Heart right ventricle (tissue), 16 donors: ENCODE measurements at regions not wholly inside any gene's neighbourhood (a gene's known extent, or its start where the extent isn't known, plus 50 kb on each side); places are given as distances from the start of the nearest gene placed in this dataset.

Experiments
- ATAC-seq, 8 donors: fragments of 200-7000 bp; cut with Tn5 transposase; one replicate each; pipeline ENCODE4 v1.9.1; 2020; ENCODE audit warnings: mild to moderate bottlenecking in 8 of 8, moderate library complexity in 8 of 8, moderate number of reproducible peaks in 1 of 8
- DNase-seq, 2 donors: peaks; one replicate each; pipeline ENCODE4 v3.0.0-alpha.2; 2020
- H3K27ac ChIP-seq, 10 donors: fragments of 200-600 bp; sonication (generic) in 2 of 10; one replicate each; pipeline versions ENCODE4 v1.5.0 to v1.8.0; 2020 to 2022; ENCODE audit warnings: mild to moderate bottlenecking in 3 of 10
- H3K27me3 ChIP-seq, 7 donors: fragments of 200-600 bp; one replicate each; pipeline ENCODE4 v1.8.0; 2021 to 2022; ENCODE audit warnings: mild to moderate bottlenecking in 2 of 7
- H3K36me3 ChIP-seq, 9 donors: fragments of 200-600 bp; sonication (generic) in 1 of 9; one replicate each; pipeline versions ENCODE4 v1.5.0 to v1.8.0; 2020 to 2022; ENCODE audit warnings: mild to moderate bottlenecking in 2 of 9
- H3K4me1 ChIP-seq, 9 donors: fragments of 200-600 bp; sonication (generic) in 1 of 9; one replicate each; pipeline versions ENCODE4 v1.5.0 to v1.8.0; 2020 to 2022; ENCODE audit warnings: mild to moderate bottlenecking in 4 of 9
- H3K4me3 ChIP-seq, 10 donors: fragments of 200-600 bp; sonication (generic) in 2 of 10; one replicate each; pipeline versions ENCODE4 v1.5.0 to v1.8.0; 2020 to 2022; ENCODE audit warnings: mild to moderate bottlenecking in 7 of 10, moderate library complexity in 2 of 10
- H3K9me3 ChIP-seq, 11 donors: fragments of 200-600 bp in 10 of 11; sonication (generic) in 2 of 11; one replicate each; pipeline versions ENCODE4 v1.5.0 to v1.8.0; 2013 to 2022; ENCODE audit warnings: mild to moderate bottlenecking in 2 of 11, control low read depth in 1 of 11, moderate library complexity in 1 of 11
- WGBS, 2 donors: extraction: QIAGEN DNeasy Blood & Tissue Kit; methylation state at CpG; one replicate each; pipeline ENCODE4 v1.1.7; 2013; ENCODE audit warnings: inconsistent platforms in 1 of 2; 5-methylcytosine and 5-hydroxymethylcytosine counted together
- intact Hi-C, 10 donors: fragments of 100-400 bp; cut with DNase I; formaldehyde crosslinking; loops; one replicate each; pipeline versions ENCODE4 v1.11.1 to v1.14.2; 2022
- TF ChIP-seq, protein P1 (sequence below), 9 donors: fragments of 200-600 bp; sonication (generic) in 2 of 9; IDR thresholded peaks; one replicate each; pipeline versions ENCODE4 v1.5.0 to v1.8.0; 2021 to 2022; ENCODE audit warnings: antibody characterized with exemption in 9 of 9, mild to moderate bottlenecking in 5 of 9, moderate library complexity in 1 of 9
- donor health status: Arrhythmogenic right ventricular cardiomyopathy.
- donor health status: ischemic (EF 13 %, LVEDD 7.1; RV severe dilation, severe dysfunction).
- donor health status: healthy with polysubstance abuse.
- donor health status: DM: no; HTN: yes; CAD: no.
- donor health status: DM: no; HTN: no; CAD: no.
- donor health status: ischemic (EF 25% LVEDD 6.9; RV normal size, moderate dysfunction).
- donor health status: ischemic (EF 25% LVEDD 5.7; RV mildly dilated, moderate dysfunction).
- donor health status: healthy.
- donor health status: DM: yes; HTN: yes; CAD: no.
- donor health status: Ischemic cardiomyopathy.
- donor health status: ischemic (EF 35%, LVEDD 5.7; RV mildly dilated, moderate dysfunction).
- donor health status: nonischemic (EF 11% LVEDD 7.7; RV severe dilation, severe dysfunction).
- donor health status: DM: yes; HTN: yes; CAD: no.
- donor health status: PGD.
- donor health status: ischemic (EF 29% LVEDD 5.4; RV normal size, mild dysfunction).
- donor health status: nonischemic (EF 23%, LVEDD 6.1; RV moderate dilation, normal function).

DNA sequence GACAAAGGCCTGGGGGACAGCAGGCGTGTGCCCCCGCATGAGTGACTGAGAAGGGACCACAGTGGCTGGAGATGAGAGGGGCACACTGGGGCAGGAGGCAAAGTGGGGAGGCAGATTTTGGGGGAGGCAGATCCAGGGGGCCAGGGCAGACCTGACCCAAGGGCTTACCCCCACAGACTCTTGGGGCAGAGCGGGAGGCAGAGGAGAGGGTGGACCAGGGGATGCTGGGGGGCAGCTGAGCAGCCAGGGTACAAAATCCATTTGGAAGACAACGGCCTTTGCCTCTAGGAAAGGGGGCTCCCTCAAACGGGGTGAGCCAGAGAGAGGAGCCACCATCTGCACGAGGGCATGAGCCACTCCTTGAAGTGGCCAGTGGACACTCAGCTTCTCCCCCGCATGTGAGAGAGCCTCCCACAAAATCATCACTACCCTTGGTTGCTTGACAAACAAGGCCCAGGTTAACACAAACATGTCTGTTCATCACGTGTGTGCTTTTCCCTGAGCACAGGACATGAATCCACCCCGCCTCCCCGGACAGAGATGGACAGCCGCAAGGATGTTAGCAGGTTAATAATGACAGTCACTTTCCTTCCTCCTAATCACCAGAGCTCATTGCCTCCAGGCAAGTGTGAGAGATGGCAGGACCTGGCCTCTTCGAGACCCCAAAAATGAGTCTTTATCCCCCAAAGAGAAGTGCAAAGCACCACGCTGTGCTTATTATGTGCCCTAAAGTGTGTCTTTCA, 72.0 kb upstream of the RAB6C start:
- intact Hi-C loops: no loop called here
- TF ChIP-seq, protein P1, sequence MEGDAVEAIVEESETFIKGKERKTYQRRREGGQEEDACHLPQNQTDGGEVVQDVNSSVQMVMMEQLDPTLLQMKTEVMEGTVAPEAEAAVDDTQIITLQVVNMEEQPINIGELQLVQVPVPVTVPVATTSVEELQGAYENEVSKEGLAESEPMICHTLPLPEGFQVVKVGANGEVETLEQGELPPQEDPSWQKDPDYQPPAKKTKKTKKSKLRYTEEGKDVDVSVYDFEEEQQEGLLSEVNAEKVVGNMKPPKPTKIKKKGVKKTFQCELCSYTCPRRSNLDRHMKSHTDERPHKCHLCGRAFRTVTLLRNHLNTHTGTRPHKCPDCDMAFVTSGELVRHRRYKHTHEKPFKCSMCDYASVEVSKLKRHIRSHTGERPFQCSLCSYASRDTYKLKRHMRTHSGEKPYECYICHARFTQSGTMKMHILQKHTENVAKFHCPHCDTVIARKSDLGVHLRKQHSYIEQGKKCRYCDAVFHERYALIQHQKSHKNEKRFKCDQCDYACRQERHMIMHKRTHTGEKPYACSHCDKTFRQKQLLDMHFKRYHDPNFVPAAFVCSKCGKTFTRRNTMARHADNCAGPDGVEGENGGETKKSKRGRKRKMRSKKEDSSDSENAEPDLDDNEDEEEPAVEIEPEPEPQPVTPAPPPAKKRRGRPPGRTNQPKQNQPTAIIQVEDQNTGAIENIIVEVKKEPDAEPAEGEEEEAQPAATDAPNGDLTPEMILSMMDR (IDR thresholded peaks at IDR 0.05): no peak
- H3K36me3 ChIP-seq: no peaks in the 10 kb centered on the region
- H3K4me3 ChIP-seq: no peak overlapping the region
- no peak overlapping the region for H3K27ac ChIP-seq
- H3K9me3 ChIP-seq: no peaks in the 10 kb centered on the region
- no peak for ATAC-seq
- H3K27me3 ChIP-seq: peaks cover 0 to 10% (median 0%) of the 10 kb centered on the region in 7 donors
- no peak for DNase-seq
- 81 to 86% methylated on average over 13 of the region's 13 CpGs for WGBS, 2 donors
- H3K4me1 ChIP-seq: no peaks in the 10 kb centered on the region

DNA sequence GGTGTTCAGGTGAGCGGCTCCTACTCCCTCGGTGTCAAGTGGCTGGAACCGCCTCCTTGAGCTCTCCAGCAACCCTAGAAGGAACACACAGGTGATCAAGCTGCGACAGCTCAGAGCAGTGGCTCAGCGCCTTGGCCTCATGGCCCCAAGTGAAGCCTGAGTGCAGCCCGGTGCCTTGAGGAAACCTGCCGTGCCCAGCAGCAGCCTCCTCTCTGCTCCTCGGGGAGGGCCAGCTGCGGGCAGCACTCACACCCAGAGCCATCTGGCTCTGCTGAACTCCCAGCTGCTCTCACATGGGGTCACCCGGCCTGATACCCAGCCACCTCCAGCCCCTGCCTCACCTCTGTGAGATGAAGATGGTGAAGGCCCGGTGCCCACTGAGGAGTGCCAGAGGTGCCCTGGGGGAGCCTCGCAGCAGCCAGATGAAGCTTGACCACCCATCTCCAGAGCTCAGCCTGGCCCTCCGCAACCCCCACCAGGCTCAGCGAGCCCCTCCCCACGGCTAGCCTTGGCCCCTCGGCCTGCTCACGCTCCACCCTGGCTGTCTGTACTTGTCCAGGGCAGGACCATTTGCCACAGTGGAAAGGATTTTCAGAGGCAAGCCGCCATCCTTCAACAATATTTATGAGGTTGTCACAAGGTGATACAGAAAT, 70.6 kb upstream of the RAB6C start:
- Histone ChIP-seq H3K27ac (no peak overlapping the region), H3K27me3 (peaks cover 0 to 13% (median 0%) of the 10 kb centered on the region in 7 donors), H3K4me3 (no peak overlapping the region), H3K4me1 (no peaks in the 10 kb centered on the region), H3K36me3 (no peaks in the 10 kb centered on the region), H3K9me3 (no peaks in the 10 kb centered on the region)
- 84 to 88% methylated on average over 18 of the region's 18 CpGs for WGBS, 2 donors
- intact Hi-C loops: no loop called here
- TF ChIP-seq, protein P1 (IDR thresholded peaks at IDR 0.05): no peak
- DNase-seq: no peak
- no peak for ATAC-seq

DNA sequence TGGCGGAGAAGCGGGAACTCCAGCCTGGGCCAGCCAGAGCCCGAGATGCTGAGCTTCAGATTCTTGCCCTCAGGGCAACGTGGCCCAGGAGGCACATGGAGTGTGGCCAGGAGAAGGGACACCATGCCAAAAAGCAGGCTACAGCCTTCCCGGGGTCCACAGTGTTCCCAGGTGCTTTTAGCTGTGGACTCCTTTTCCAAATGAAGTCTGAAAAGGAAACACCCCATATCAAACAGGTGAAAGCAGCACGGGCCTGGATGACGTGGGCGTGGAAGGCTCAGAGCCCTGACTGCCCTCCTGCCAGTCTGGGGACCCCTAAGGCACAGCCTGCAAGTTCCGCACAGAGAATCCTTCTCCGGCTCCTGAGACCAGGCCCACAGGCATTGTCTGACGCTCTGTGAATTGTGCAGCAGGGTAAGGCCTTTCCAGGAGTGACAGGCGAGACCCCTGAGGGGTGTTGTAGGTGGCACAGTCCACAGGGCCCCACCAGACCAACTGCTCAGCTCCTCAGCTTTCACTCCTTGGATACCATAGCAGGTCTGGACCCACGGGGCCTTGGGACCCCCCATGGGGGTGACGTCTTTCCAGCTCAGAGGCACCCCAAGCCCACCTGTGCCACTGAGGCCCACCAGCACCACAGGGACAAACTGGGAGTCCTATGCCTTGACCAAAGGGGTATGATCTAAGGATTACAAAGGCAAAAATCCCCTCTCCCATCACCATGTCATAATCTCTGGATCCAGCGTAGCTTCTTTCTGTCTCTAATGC, 69.6 kb upstream of the RAB6C start:
- H3K36me3 ChIP-seq: no peaks in the 10 kb centered on the region
- no peaks in the 10 kb centered on the region for H3K9me3 ChIP-seq
- peaks cover 0 to 13% (median 0%) of the 10 kb centered on the region in 7 donors for H3K27me3 ChIP-seq
- intact Hi-C loops: no loop called here
- 82 to 88% methylated on average over 15 of the region's 15 CpGs for WGBS, 2 donors
- ATAC-seq (no peak), DNase-seq (no peak)
- no peak overlapping the region for H3K27ac ChIP-seq
- TF ChIP-seq, protein P1 (IDR thresholded peaks at IDR 0.05): no peak
- no peaks in the 10 kb centered on the region for H3K4me1 ChIP-seq
- H3K4me3 ChIP-seq: no peak overlapping the region
